ENCODE measurements at regions not wholly inside any gene's neighbourhood (a gene's known extent, or its start where the extent isn't known, plus 50 kb on each side); places are given as distances from the start of the nearest gene placed in this dataset.

DNA sequence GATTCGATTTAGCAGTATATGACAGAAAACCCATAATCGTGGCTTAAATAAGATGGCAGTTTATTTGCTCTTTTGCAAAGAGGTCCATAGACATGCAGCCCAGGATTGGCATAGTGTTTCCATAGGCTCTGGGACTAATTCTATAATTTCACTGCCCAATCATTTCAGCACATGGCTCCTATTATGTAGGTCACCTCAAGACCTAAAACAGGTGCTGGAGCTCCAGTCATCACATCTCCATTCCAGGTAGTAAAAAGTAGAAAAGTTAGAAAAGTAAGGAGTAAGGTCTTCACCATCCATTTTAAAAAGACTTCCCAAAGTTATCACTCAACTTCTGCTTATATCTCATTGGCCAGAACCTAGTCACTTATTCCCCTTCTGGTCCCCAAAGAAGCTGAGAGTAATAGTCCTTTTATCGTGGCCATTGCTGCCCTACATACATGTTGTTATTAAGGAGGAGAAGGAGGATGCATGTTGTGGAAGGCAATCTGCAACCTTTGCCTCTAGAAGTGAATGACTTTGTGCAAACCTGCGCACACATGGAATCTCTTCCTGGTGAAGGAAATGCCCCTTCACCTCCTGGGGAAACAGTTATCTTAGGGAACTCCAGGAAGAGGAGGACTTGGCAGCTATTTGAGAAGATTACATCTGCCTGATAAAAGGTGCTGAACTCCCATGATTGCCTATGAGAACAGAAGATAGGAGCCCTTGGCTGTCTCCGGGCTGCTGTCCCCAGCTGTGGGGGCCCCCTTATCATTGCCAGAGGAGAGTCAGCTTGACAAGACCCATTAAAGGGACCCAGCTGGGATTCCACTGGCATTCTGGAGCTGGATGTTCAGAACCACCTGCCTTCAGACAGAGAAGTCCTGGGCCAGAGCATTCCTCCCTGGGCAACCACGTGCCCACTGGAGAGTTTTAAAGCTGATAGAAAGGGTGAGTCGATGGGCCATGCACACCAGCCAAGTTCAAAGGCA lies 330.6 kb upstream of the ZMIZ1 start:
- DNase-seq = no peak
- Histone ChIP-seq H3K27ac (no peak overlapping the region), H3K36me3 (replicated peaks) (no peaks in the 10 kb centered on the region), H3K4me3 (ENCODE audit: low read depth, low read length) (no peak overlapping the region), H3K27me3 (replicated peaks) (peaks cover 8% of the 10 kb centered on the region)
- TF ChIP-seq, protein P1, sequence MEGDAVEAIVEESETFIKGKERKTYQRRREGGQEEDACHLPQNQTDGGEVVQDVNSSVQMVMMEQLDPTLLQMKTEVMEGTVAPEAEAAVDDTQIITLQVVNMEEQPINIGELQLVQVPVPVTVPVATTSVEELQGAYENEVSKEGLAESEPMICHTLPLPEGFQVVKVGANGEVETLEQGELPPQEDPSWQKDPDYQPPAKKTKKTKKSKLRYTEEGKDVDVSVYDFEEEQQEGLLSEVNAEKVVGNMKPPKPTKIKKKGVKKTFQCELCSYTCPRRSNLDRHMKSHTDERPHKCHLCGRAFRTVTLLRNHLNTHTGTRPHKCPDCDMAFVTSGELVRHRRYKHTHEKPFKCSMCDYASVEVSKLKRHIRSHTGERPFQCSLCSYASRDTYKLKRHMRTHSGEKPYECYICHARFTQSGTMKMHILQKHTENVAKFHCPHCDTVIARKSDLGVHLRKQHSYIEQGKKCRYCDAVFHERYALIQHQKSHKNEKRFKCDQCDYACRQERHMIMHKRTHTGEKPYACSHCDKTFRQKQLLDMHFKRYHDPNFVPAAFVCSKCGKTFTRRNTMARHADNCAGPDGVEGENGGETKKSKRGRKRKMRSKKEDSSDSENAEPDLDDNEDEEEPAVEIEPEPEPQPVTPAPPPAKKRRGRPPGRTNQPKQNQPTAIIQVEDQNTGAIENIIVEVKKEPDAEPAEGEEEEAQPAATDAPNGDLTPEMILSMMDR (IDR thresholded peaks at IDR 0.05; ENCODE audit: low read depth, low read length, missing control alignments) = no peak
- in situ Hi-C loops (cut with HindIII; ENCODE audit: low pct_ligation_motif_present, low sequenced_read_pairs) = no loop called here

DNA sequence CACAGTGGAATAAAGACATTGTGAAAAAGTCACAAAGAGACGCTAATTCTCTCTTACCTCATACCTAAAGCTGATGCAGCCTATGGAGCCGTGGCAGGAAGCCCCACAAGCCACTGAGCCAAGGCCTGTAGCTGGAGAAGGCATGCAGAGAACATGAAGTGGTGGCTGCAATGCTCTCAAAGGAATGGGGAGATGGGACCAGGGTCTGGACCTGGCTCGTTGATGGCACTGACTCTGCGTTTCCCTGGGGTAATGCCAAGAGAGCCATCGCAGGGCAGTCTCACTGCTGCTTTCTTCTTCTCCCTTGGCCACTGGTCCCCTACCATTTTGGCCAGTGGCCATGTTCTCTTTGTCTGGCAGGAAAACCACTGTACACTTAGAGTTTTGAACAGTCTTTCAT lies 329.9 kb upstream of the ZMIZ1 start:
- H3K27ac ChIP-seq = no peak overlapping the region
- peaks cover 8% of the 10 kb centered on the region for H3K27me3 ChIP-seq (replicated peaks)
- DNase-seq = no peak
- H3K4me3 ChIP-seq (ENCODE audit: low read depth, low read length) = no peak overlapping the region
- no peaks in the 10 kb centered on the region for H3K36me3 ChIP-seq (replicated peaks)
- TF ChIP-seq, protein P1 (IDR thresholded peaks at IDR 0.05; ENCODE audit: low read depth, low read length, missing control alignments) = no peak
- in situ Hi-C loops (cut with HindIII; ENCODE audit: low pct_ligation_motif_present, low sequenced_read_pairs) = no loop called here

DNA sequence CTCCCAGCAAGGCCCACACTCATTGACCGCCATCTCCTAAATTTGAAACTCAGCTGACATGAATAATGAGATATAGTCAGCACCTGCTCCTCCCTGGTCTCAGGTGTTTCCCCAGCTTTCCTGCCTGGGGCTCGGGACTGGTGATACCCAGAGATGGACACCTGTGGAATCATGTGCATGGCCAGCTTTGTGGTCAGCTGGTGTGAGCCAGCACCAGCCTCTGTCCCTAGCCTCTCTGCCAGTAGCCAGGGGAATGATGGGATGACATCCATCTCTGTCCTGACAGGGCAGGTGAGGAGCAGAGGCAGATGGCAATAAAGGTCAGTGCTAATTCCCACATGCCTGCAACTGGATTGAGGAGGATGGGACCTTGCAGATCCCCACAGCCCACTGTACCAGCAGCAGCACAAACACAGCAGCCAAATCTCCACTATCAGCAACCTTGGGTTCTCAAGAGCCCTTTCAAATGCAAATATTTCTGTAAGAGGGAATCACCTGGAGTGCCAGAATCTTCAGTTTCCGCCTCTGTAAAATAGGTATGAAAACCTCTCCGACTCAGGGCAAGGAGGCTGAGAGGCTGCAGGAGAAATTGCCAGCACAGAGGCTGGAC lies 329.2 kb upstream of the ZMIZ1 start:
- Histone ChIP-seq H3K27ac (no peak overlapping the region), H3K27me3 (replicated peaks) (peaks cover 8% of the 10 kb centered on the region), H3K36me3 (replicated peaks) (no peaks in the 10 kb centered on the region), H3K4me3 (ENCODE audit: low read depth, low read length) (no peak overlapping the region)
- no peak for DNase-seq
- in situ Hi-C loops (cut with HindIII; ENCODE audit: low pct_ligation_motif_present, low sequenced_read_pairs) = no loop called here
- TF ChIP-seq, protein P1 (IDR thresholded peaks at IDR 0.05; ENCODE audit: low read depth, low read length, missing control alignments) = no peak

DNA sequence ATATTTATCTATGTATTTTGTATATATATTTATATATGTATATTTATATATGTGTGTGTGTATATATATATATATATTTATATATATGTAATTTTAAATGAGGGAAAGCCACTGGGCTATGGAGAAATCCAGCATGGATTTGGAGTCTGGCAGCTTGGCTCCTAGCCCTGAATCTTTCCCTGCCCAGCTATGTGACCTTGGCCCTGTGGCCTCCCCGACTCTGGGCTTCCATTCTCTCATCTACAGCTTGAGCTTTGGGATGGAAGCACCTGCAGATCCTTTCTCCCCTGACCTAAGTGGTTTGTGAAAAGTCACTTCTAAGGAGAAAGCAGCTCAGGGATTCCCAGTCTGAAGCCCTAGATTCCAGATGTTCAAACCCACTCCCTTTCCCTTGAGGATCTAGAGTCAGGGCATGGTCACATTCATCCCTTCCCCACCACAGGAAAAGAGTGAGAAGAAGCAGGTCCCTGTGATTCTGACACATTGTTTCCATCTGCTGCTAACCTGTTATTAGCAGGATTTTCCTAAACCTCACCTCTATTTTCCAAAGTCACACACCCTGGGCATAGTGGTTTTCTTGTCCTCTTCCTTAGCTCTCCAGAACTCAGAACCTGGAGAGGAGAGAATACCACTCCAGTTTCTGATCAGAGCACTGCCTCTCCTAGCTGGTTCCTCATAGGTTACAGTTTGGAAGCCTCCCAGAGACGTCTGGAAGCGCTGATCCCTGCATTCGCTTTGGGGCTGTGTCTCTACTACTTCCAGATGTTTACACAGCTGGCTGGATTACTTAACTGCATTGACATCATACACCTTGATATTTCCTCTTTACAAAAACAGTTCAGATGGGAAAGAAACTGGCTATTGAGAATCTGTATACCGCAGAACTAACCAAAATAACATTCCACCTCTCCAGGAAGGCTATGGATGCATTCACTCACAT lies 327.5 kb upstream of the ZMIZ1 start:
- H3K27ac ChIP-seq = no peak overlapping the region
- TF ChIP-seq, protein P1 (IDR thresholded peaks at IDR 0.05; ENCODE audit: low read depth, low read length, missing control alignments) = no peak
- H3K27me3 ChIP-seq (replicated peaks) = peaks cover 8% of the 10 kb centered on the region
- no peaks in the 10 kb centered on the region for H3K36me3 ChIP-seq (replicated peaks)
- no peak overlapping the region for H3K4me3 ChIP-seq (ENCODE audit: low read depth, low read length)
- DNase-seq = no peak
- in situ Hi-C loops (cut with HindIII; ENCODE audit: low pct_ligation_motif_present, low sequenced_read_pairs) = no loop called here

DNA sequence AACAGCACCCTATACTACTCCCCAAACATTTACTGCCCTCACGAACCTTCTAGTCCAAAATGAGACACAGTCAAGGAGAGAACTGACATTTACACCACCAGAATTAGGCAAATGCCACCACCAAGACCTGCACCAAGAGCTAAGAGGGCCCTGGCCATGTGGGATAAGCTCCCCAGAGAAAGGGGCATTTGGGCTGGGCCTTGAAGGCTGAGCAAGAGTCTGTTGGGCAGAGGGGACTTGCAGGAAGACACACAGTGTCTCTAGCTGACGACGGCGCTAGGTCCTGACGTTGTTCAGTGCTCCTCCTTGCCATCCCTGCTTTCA lies 326.4 kb upstream of the ZMIZ1 start:
- Histone ChIP-seq H3K36me3 (replicated peaks) (no peaks in the 10 kb centered on the region), H3K4me3 (ENCODE audit: low read depth, low read length) (no peak overlapping the region), H3K27me3 (replicated peaks) (peaks cover 8% of the 10 kb centered on the region), H3K27ac (no peak overlapping the region)
- TF ChIP-seq, protein P1 (IDR thresholded peaks at IDR 0.05; ENCODE audit: low read depth, low read length, missing control alignments) = no peak
- DNase-seq = no peak
- in situ Hi-C loops (cut with HindIII; ENCODE audit: low pct_ligation_motif_present, low sequenced_read_pairs) = no loop called here

Measured in brain microvascular endothelial cell (primary cell).